AG04449 (cell line): ENCODE measurements at regions not wholly inside any gene's neighbourhood (a gene's known extent, or its start where the extent isn't known, plus 50 kb on each side); places are given as distances from the start of the nearest gene placed in this dataset.

ENCODE experiments used
- CTCF ChIA-PET: fragments of 350-600 bp; formaldehyde crosslinking; extraction: SDS; loops from one replicate; lab custom pipeline; 2021; ENCODE audit warnings: antibody characterized with exemption; lab: Yijun Ruan, JAX
- POLR2A ChIA-PET: fragments of 400-600, 350-600 bp; formaldehyde crosslinking; extraction: SDS; loops from one replicate; lab custom pipeline; 2020; ENCODE audit warnings: antibody characterized with exemption, inconsistent platforms; lab: Yijun Ruan, JAX
- DNase-seq: peaks from one replicate; pipeline ENCODE4 v3.0.0-alpha.2; 2010; ENCODE audit warnings: low read depth, low spot score
- H3K4me3 ChIP-seq: 2 replicates; pipeline ENCODE4 v1.5.1; 2011; ENCODE audit warnings: low read depth, mild to moderate bottlenecking, control low read depth, low read length
- CTCF ChIP-seq: IDR thresholded peaks from one replicate; pipeline ENCODE4 v1.5.1; 2011; ENCODE audit warnings: mild to moderate bottlenecking, moderate library complexity, low read length, control low read depth, inconsistent platforms; ENCODE audit not compliant: insufficient read depth; ENCODE audit errors: missing control alignments

GRCh38 chr4:1497189-1497801 lies 91.1 kb upstream of the NKX1-1 start:
- ChIA-PET CTCF (no interaction called here), POLR2A (no interaction called here)
- DNase-seq = no peak
- TF ChIP-seq CTCF = no peak
- H3K4me3 ChIP-seq = no peak overlapping the region

- ChIA-PET POLR2A (no interaction called here), CTCF (no interaction called here)
- TF ChIP-seq CTCF = no peak
- H3K4me3 ChIP-seq = no peak overlapping the region
- DNase-seq = no peak
Measured at GRCh38 chr4:1496116-1496642, 89.9 kb upstream of the NKX1-1 start.

GRCh38 chr4:1495416-1496115 lies 89.3 kb upstream of the NKX1-1 start:
- POLR2A ChIA-PET = no interaction called here
- H3K4me3 ChIP-seq = no peak overlapping the region
- TF ChIP-seq CTCF = no peak
- no peak for DNase-seq
- CTCF ChIA-PET = no interaction called here

GRCh38 chr4:1494416-1495315 lies 88.4 kb upstream of the NKX1-1 start:
- H3K4me3 ChIP-seq = no peak overlapping the region
- CTCF ChIA-PET = no interaction called here
- no peak for TF ChIP-seq CTCF
- POLR2A ChIA-PET = no interaction called here
- no peak for DNase-seq

GRCh38 chr4:1493540-1494287 lies 87.5 kb upstream of the NKX1-1 start:
- DNase-seq = no peak
- no peak overlapping the region for H3K4me3 ChIP-seq
- TF ChIP-seq CTCF = no peak

More at GRCh38 chr4:1493540-1494287, 87.5 kb upstream of the NKX1-1 start:
- POLR2A ChIA-PET = no interaction called here
- CTCF ChIA-PET = no interaction called here
